IgD-negative memory B cell (primary cell): ENCODE measurements at regions not wholly inside any gene's neighbourhood (a gene's known extent, or its start where the extent isn't known, plus 50 kb on each side); places are given as distances from the start of the nearest gene placed in this dataset.

Experiments used
- H3K27ac Mint-ChIP-seq, 3 donors: one replicate each; pipeline ENCODE4 v1.8.0; 2020 to 2022; ENCODE audit warnings: mild to moderate bottlenecking in 3 of 3, mixed read lengths in 3 of 3, moderate library complexity in 1 of 3
- H3K27me3 Mint-ChIP-seq: one replicate; pipeline ENCODE4 v1.8.0; 2021; ENCODE audit warnings: mixed read lengths
- H3K36me3 Mint-ChIP-seq: one replicate; pipeline ENCODE4 v1.8.0; 2020; ENCODE audit warnings: mild to moderate bottlenecking, mixed read lengths
- H3K4me1 Mint-ChIP-seq, 3 donors: one replicate each; pipeline ENCODE4 v1.8.0; 2020 to 2022; ENCODE audit warnings: mixed read lengths in 3 of 3, mild to moderate bottlenecking in 1 of 3
- H3K4me3 Mint-ChIP-seq, 4 donors: one replicate each; pipeline ENCODE4 v1.8.0; 2020 to 2022; ENCODE audit warnings: mild to moderate bottlenecking in 4 of 4, mixed read lengths in 4 of 4, moderate library complexity in 3 of 4
- H3K9me3 Mint-ChIP-seq, 3 donors: one replicate each; pipeline ENCODE4 v1.8.0; 2020 to 2021; ENCODE audit warnings: mixed read lengths in 3 of 3, mild to moderate bottlenecking in 1 of 3

GRCh38 chr19:28948566-28948965 is 264.4 kb downstream of the UQCRFS1 start:
- Mint-ChIP-seq H3K4me3 (no peak overlapping the region), H3K27ac (no peak overlapping the region), H3K4me1 (no peaks in the 10 kb centered on the region)

GRCh38 chr19:28948026-28948425 is 264.9 kb downstream of the UQCRFS1 start:
- Mint-ChIP-seq H3K9me3 (peaks cover 7 to 27% (median 10%) of the 10 kb centered on the region in 3 donors), H3K4me3 (no peak overlapping the region), H3K27me3 (no peaks in the 10 kb centered on the region), H3K36me3 (peaks cover 1% of the 10 kb centered on the region), H3K4me1 (no peaks in the 10 kb centered on the region), H3K27ac (no peak overlapping the region)

More at GRCh38 chr19:28948566-28948965, 264.4 kb downstream of the UQCRFS1 start:
- Mint-ChIP-seq H3K36me3 (peaks cover 1% of the 10 kb centered on the region), H3K9me3 (peaks cover 7 to 27% (median 10%) of the 10 kb centered on the region in 3 donors), H3K27me3 (no peaks in the 10 kb centered on the region)

- H3K27me3 Mint-ChIP-seq = no peaks in the 10 kb centered on the region
- peaks cover 3 to 13% (median 10%) of the 10 kb centered on the region in 3 donors for H3K9me3 Mint-ChIP-seq
- no peak overlapping the region for H3K4me3 Mint-ChIP-seq
- no peak overlapping the region for H3K27ac Mint-ChIP-seq
- no peaks in the 10 kb centered on the region for H3K4me1 Mint-ChIP-seq
- H3K36me3 Mint-ChIP-seq = peaks cover 3% of the 10 kb centered on the region
Measured at GRCh38 chr19:28943651-28944050, 269.3 kb downstream of the UQCRFS1 start.

- no peak overlapping the region for H3K27ac Mint-ChIP-seq
- H3K27me3 Mint-ChIP-seq = no peaks in the 10 kb centered on the region
- no peaks in the 10 kb centered on the region for H3K4me1 Mint-ChIP-seq
- H3K9me3 Mint-ChIP-seq = peaks cover 3 to 17% (median 9%) of the 10 kb centered on the region in 3 donors
- H3K4me3 Mint-ChIP-seq = no peak overlapping the region
- peaks cover 1% of the 10 kb centered on the region for H3K36me3 Mint-ChIP-seq
Measured at GRCh38 chr19:28941833-28942232, 271.1 kb downstream of the UQCRFS1 start.

GRCh38 chr19:28940751-28941500 is 272.0 kb downstream of the UQCRFS1 start:
- no peak overlapping the region for H3K4me3 Mint-ChIP-seq
- peaks cover 3 to 18% (median 9%) of the 10 kb centered on the region in 3 donors for H3K9me3 Mint-ChIP-seq
- no peaks in the 10 kb centered on the region for H3K27me3 Mint-ChIP-seq
- peaks cover 1% of the 10 kb centered on the region for H3K36me3 Mint-ChIP-seq
- no peak overlapping the region for H3K27ac Mint-ChIP-seq
- H3K4me1 Mint-ChIP-seq = no peaks in the 10 kb centered on the region

- H3K27me3 Mint-ChIP-seq = no peaks in the 10 kb centered on the region
- peaks cover 1% of the 10 kb centered on the region for H3K36me3 Mint-ChIP-seq
- no peak overlapping the region for H3K4me3 Mint-ChIP-seq
- H3K4me1 Mint-ChIP-seq = no peaks in the 10 kb centered on the region
- H3K27ac Mint-ChIP-seq = no peak overlapping the region
- H3K9me3 Mint-ChIP-seq = peaks cover 4 to 17% (median 4%) of the 10 kb centered on the region in 3 donors
Measured at GRCh38 chr19:28939236-28939635, 273.7 kb downstream of the UQCRFS1 start.

DNA sequence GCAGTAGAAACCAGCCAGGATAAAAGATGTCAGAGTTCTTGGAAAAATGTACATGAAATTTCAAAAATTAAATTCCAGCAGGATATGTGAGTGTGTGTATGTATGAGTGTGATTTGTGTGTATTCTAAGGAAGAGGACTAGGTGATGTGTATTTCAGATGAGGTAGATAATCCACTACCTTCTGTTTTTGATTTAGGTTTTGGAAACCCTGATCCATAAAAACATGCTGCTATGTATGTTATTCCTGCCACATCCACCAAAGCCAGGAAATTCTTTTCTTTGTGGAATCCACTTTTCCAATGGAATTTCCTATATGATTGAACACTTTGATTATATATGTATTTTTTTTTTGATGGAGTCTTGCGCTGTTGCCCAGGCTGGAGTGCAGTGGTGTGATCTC is 276.9 kb downstream of the UQCRFS1 start:
- Mint-ChIP-seq H3K36me3 (peaks cover 1% of the 10 kb centered on the region), H3K27ac (no peak overlapping the region), H3K4me1 (no peaks in the 10 kb centered on the region), H3K27me3 (no peaks in the 10 kb centered on the region), H3K4me3 (no peak overlapping the region), H3K9me3 (peaks cover 4 to 12% (median 6%) of the 10 kb centered on the region in 3 donors)

GRCh38 chr19:28934631-28935030 is 278.3 kb downstream of the UQCRFS1 start:
- H3K27ac Mint-ChIP-seq = no peak overlapping the region
- peaks cover 1% of the 10 kb centered on the region for H3K36me3 Mint-ChIP-seq
- no peaks in the 10 kb centered on the region for H3K27me3 Mint-ChIP-seq
- peaks cover 5 to 14% (median 6%) of the 10 kb centered on the region in 3 donors for H3K9me3 Mint-ChIP-seq
- H3K4me1 Mint-ChIP-seq = no peaks in the 10 kb centered on the region
- no peak overlapping the region for H3K4me3 Mint-ChIP-seq

GRCh38 chr19:28933039-28933438 is 279.9 kb downstream of the UQCRFS1 start:
- Mint-ChIP-seq H3K9me3 (peaks cover 5 to 13% (median 7%) of the 10 kb centered on the region in 3 donors), H3K36me3 (no peaks in the 10 kb centered on the region), H3K4me3 (no peak overlapping the region), H3K27ac (no peak overlapping the region), H3K27me3 (no peaks in the 10 kb centered on the region), H3K4me1 (no peaks in the 10 kb centered on the region)

DNA sequence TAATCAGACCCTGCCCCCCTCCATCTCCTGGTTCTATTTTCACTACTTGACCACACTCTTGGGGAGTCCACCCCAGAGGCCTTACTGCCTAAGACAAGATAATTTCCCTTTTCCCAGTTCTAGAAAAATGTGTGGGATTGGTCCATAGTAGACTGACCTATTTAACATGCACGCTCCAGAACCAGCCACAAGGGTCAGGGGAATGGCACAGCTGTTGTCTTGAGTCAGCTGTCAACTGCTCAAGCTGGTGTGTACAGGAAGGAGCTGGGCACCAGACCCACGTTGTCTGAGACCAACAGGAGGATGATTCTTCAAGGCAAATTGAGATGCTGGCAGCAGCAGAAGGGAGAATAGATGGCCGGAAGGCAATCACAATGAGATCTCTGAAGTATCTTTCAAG is 280.5 kb downstream of the UQCRFS1 start:
- Mint-ChIP-seq H3K4me1 (no peaks in the 10 kb centered on the region), H3K4me3 (no peak overlapping the region), H3K9me3 (peaks cover 5 to 13% (median 7%) of the 10 kb centered on the region in 3 donors), H3K36me3 (no peaks in the 10 kb centered on the region), H3K27me3 (no peaks in the 10 kb centered on the region), H3K27ac (no peak overlapping the region)

DNA sequence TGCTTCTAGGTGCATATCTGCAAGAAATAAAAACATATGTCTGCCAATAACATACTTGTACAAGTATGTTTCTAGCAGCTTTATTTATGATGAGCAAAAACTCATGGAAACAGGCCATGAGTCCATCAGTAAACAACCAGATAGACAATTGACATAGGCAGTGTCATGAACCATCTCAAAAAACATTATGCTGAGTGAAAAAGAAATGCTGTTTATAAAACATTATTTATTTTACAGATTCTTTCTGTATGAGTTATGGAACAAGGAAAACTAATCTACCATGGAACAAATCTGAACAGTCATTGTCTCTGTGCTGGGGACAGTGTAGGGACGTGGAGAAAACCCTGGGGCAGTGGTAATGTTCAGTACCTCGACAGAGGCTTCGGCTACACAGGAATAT is 283.9 kb downstream of the UQCRFS1 start:
- H3K27me3 Mint-ChIP-seq = no peaks in the 10 kb centered on the region
- no peak overlapping the region for H3K27ac Mint-ChIP-seq
- no peaks in the 10 kb centered on the region for H3K36me3 Mint-ChIP-seq
- peaks cover 4 to 7% (median 6%) of the 10 kb centered on the region in 3 donors for H3K9me3 Mint-ChIP-seq
- no peaks in the 10 kb centered on the region for H3K4me1 Mint-ChIP-seq
- H3K4me3 Mint-ChIP-seq = no peak overlapping the region

GRCh38 chr19:28927456-28927855 is 285.5 kb downstream of the UQCRFS1 start:
- H3K4me1 Mint-ChIP-seq = no peaks in the 10 kb centered on the region
- H3K27ac Mint-ChIP-seq = no peak overlapping the region
- no peaks in the 10 kb centered on the region for H3K36me3 Mint-ChIP-seq
- H3K9me3 Mint-ChIP-seq = peaks cover 4 to 6% (median 6%) of the 10 kb centered on the region in 3 donors
- no peaks in the 10 kb centered on the region for H3K27me3 Mint-ChIP-seq
- H3K4me3 Mint-ChIP-seq = no peak overlapping the region

DNA sequence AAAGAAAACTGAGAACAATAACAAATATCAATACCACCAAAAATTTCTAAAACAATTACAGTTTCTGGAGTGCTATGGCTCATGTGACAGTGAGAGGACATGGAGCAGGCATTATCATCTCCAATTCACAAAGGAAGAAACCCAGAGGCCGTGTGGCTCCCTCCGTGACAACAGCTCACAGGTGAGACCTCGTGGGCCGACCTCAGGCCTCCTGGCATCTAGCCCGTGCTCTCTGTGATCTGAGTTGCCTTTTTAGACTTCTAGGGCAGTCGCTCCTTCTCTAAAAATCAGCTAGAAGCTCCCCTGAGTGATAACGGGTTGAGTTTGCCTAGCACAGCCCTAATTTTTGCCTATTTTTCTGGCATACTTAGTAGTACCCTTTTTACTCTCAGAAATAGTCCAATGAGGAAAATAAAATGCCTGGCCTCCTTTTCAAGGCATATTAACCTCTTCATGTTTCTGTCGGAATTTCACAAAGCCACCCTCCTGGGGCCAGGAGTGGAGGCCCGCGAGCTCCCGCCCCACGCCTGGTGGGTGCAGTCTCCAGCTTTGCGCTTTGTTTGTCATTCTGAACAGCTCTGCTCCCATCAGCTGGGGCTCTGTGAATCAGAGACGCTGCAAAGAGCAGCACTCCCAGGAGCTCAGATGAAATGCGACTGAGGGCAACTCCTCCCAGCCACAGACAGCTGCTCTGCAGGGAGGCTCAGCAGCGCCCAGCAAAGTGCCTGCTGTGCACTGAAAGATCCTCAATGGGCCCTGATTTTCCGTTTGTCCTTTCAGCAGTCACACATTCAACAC is 292.5 kb downstream of the UQCRFS1 start:
- Mint-ChIP-seq H3K9me3 (peaks cover 0 to 4% (median 2%) of the 10 kb centered on the region in 3 donors), H3K4me1 (no peaks in the 10 kb centered on the region), H3K27ac (no peak overlapping the region), H3K36me3 (no peaks in the 10 kb centered on the region), H3K27me3 (peaks cover 2% of the 10 kb centered on the region), H3K4me3 (no peak overlapping the region)

DNA sequence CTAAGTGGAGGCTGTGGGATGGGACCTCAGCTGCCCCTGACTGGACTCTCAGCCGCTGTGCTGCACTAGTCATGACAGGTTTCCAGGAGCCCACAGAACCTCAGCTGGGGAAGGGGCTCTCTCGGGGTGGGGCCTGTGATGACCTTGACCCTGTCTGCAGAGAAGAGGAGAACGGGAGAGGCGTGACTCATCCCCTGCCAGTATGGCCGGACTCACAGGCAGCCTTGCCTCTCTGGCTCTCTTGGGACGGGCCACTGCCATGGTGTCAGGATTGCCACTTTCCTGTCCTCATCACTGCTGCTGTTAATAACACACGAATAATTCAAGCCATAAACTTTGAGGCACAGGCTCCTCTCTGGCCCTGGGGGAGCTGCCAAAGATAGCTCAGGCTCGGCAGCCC is 295.3 kb downstream of the UQCRFS1 start:
- Mint-ChIP-seq H3K27me3 (peaks cover 2% of the 10 kb centered on the region), H3K4me3 (no peak overlapping the region), H3K4me1 (no peaks in the 10 kb centered on the region), H3K9me3 (peaks cover 0 to 4% (median 2%) of the 10 kb centered on the region in 3 donors), H3K36me3 (no peaks in the 10 kb centered on the region), H3K27ac (no peak overlapping the region)

- Mint-ChIP-seq H3K9me3 (peaks cover 3 to 7% (median 4%) of the 10 kb centered on the region in 3 donors), H3K27me3 (no peaks in the 10 kb centered on the region), H3K4me1 (no peaks in the 10 kb centered on the region), H3K4me3 (no peak overlapping the region), H3K36me3 (no peaks in the 10 kb centered on the region), H3K27ac (no peak overlapping the region)
Measured at GRCh38 chr19:28915737-28916460, 297.1 kb downstream of the UQCRFS1 start.
